HG02870 (cell line): ENCODE measurements at regions not wholly inside any gene's neighbourhood (a gene's known extent, or its start where the extent isn't known, plus 50 kb on each side); places are given as distances from the start of the nearest gene placed in this dataset.
"Not testable (repeated sequence)": the region's sequence is repeated elsewhere in the genome, so short reads cannot be mapped to it uniquely, and the experiment has no call there.

Experiments used
- ATAC-seq: cut with Tn5 transposase; IDR thresholded peaks from one replicate; pipeline ENCODE4 v1.9.1; 2021; ENCODE audit warnings: mild to moderate bottlenecking, moderate library complexity; ENCODE audit not compliant: unreplicated experiment

- ATAC-seq: no peak
Observed at GRCh38 chr6:126890055-126890454, 228.4 kb upstream of the RSPO3 start.

- ATAC-seq: no peak
Observed at GRCh38 chr6:126891158-126891557, 227.3 kb upstream of the RSPO3 start.

DNA sequence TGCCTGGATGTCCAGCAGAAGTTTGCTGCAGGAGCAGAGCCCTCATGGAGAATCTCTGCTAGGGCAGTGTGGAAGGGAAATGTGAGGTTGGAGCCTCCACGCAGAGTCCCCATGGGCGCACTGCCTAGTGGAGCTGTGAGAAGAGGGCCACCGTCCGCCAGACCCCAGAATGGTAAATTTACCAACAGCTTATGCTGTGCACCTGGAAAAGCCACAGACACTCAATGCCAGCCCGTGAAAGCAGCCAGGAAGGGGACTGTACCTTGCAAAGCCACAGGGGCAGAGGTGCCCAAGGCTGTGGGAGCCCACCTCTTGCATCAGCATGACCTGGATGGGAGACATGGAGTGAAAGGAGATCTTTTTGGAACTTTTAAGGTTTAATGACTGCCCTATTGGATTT lies 225.6 kb upstream of the RSPO3 start:
- ATAC-seq: not testable (repeated sequence)

GRCh38 chr6:126897758-126898157 lies 220.7 kb upstream of the RSPO3 start:
- ATAC-seq: no peak

DNA sequence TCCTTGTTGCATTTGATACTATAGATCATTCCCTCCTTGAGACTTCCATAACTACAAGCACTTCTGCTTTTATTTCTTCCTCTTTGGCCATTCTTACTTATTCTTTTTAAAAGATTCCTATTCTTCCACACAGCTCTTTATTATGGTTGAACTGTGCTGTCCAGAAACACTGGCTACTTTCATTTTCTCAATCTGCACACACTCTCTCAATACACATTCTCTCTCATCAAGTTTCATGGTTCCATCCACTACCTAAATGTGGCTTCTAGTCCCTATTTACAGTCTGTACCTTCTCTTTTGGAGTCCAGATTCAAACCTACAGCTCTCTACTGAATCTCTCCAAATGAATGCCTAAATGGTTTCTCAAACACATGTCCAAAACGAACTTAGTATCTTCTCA lies 214.3 kb upstream of the RSPO3 start:
- ATAC-seq: no peak

GRCh38 chr6:126905917-126906316 lies 212.6 kb upstream of the RSPO3 start:
- no peak for ATAC-seq

GRCh38 chr6:126907312-126907711 lies 211.2 kb upstream of the RSPO3 start:
- ATAC-seq: no peak

GRCh38 chr6:126907996-126908395 lies 210.5 kb upstream of the RSPO3 start:
- no peak for ATAC-seq

- no peak for ATAC-seq
Observed at GRCh38 chr6:126909493-126909892, 209.0 kb upstream of the RSPO3 start.

DNA sequence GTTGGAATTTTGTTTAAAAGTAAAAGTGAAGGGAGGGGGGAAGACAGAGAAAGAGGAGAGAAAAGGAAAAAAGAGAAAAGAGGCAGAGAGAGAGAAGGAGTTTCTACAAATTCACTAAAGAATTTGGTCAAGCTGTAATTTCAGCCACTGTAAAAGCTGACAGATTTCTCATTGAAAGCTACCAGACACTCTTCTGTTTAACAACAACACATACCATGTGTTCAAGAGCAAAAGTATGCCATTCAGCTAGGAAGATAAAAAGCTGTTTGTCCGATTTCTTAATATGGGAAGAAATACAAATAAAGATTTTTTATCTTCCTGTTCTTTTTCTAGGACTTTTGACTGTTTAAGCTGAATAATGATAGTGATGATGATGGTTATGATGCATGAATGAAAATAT lies 204.8 kb upstream of the RSPO3 start:
- no peak for ATAC-seq

- no peak for ATAC-seq
Observed at GRCh38 chr6:126914172-126914571, 204.3 kb upstream of the RSPO3 start.

DNA sequence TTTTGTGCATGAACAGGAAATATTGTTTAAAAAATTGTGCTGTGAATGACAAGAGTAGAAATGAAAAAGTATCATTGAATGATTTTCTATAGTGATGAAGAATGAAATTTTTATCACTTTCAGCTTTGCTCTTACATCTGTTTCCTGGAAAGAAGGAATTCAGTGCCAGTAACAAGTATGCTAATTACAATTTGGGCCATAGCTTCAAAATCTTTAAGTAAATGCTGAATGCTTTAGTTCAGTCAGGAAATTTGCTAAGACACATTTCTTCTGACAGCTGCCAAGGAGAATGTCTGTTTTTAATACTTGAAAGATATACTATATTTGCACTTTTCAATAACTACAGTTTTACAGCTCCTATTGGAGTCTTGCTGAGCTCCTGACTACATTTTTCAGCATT lies 203.7 kb upstream of the RSPO3 start:
- no peak for ATAC-seq

DNA sequence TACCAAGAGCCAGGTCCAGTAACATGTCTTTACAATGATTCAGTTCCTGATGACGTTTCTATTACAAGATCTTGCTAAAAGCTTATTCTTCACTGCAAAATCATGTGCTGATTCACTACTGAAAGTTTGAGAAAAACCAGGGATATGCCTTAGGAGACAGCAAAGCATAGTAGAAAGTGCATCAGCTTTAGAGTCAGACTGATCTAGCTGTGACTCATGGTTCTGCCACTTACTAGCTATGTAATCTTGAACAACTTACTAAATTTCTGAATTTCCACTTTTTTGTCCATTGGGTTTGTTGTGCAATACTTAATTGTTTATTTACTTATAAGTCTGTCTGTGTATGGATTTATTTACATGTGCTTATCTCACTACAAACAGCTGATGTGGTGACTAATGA lies 198.5 kb upstream of the RSPO3 start:
- no peak for ATAC-seq

DNA sequence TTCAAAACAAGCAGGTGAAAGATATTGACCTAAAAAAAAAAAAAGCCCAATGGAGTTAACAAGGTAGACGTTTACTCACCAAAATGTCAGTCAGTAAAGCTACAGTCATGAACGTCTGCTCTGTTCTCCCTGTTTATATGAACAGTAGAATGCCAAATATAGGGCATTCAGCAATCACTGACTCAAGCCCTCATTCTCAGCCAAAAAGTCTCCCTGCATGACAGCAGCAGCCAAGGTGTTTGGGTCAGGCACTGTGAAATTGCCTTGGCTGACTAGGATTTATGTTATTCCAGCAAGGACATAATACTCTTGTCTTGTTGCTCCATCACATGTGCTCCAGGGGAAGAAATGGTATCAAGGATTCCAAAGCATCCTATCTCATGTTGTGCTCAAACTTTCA lies 194.7 kb upstream of the RSPO3 start:
- no peak for ATAC-seq

GRCh38 chr6:126926926-126927325 lies 191.5 kb upstream of the RSPO3 start:
- ATAC-seq: no peak

DNA sequence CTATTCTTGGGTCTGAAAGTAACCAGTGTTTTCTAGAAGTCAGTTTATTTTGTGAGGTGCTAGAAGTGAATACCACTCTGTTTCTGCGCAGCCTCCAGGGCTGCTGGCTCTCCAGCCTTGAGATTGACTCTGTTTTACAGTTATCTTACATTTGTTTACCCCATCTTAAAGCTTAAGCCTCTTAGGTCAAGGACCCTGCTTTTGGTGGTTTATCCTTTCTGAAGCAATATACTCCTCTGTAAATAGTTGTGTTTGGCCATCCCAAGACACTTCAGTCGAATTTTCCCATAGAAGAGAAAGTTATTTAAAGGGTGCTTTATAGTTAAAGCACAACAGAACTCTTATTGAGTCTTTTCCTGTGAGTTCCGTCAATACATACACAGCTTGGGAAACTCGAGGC lies 190.6 kb upstream of the RSPO3 start:
- no peak for ATAC-seq

DNA sequence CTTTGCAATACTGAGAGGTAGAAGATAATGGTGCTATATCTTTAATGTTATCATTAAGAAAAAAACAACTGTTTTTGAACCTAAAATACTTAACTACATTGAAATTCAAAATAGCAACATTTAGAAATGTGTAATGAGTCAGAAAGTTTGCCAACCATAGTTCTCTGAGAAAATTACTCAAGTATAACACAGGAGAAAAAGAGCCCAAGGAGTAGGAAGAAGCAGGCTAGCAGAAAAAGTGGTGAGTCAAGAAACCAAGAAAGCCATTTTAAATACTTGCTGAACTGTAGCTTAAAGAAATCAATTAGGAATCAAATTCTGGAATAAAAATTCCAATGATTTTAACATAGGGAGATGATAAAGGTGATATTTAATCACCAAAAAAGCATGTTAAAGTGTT lies 181.0 kb upstream of the RSPO3 start:
- ATAC-seq: no peak

- ATAC-seq: no peak
Observed at GRCh38 chr6:126939784-126940183, 178.7 kb upstream of the RSPO3 start.

DNA sequence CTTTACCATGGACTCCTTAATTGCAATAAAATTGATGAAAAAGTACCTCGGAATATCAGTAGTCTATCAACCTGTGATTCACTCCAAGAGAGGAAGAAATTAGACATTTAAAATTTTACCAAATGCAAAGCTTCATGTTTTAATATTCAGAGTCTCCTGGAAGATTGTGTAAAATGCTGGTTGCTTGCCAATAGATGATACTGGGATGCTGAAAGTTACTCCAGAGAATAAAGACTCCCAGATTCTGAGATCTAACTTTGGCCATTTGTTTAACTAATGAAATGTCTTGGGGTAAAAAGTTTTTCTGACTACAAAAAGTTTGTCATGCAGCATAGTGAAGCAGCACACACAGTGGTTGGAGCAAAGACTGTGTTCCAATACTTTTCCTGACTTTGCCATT lies 176.7 kb upstream of the RSPO3 start:
- ATAC-seq: no peak

- ATAC-seq: no peak
Observed at GRCh38 chr6:126944512-126944911, 174.0 kb upstream of the RSPO3 start.

DNA sequence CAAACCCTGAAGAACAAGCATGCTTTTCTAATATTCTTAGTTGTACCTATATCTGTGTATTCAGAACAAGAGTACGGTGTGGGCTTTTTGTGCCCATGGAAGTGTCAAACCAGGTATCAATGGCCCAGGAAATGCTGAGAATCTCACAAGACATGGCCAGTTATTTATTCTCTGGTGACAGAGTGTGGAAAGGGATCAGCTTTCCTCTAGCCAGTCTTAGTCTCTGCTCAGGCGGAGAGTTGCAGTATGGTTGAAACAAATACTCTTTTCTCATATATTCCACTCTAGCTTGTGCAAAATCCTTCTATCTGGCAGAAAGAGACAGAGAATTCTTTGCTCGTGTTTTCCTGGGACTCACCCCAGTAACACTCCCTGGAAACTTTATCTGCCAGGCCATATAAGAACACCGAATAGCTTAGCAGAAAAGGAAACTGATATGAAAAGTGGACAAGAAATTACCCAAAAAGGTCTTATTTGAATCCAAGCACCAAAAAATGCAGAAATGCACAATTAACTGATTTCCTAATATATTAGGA lies 173.3 kb upstream of the RSPO3 start:
- no peak for ATAC-seq

DNA sequence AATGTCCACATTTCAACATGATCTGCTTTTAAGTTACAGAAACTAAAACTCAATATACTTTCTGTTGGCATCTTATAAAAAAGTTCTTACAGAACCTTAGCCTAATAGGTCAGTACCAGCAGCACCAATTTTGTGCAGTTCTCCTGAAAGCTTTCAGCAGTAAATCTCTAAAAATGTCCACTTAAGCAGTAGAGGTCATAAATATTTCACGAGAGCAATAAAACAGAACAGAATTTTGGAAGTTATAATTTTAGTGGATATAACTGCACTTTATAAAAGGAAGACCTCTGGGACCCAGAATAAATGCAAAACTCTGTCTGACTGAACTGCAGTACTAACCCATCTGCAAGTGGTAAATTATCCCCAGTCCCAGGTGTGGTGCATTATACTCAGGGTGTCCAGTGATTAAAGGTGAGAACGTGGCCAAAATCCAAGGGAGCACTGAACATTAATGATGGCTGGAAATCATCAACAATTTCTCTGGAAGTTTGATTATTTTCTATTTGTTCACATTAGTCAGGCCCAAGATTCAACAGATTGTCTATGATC lies 172.6 kb upstream of the RSPO3 start:
- ATAC-seq: no peak

DNA sequence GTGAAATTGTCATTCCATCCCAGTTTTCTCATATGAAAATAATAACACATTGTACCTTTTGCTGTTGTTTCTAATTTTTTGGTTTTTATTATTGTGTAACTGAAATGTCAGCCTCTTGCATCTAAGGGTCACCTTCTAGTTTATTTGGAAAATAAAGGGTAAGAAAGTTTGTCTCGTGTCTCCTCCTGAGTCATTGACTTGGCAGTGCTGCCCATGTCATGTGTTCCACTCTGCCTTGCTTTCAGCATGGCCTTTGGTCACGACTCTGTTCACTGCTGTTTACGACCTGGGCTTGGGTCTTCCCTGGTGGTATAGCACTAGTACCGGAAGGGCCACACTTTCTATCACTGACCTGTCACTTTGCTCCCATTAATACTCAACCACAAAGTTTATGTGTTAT lies 171.4 kb upstream of the RSPO3 start:
- ATAC-seq: no peak
